ENCODE measurements at regions not wholly inside any gene's neighbourhood (a gene's known extent, or its start where the extent isn't known, plus 50 kb on each side); places are given as distances from the start of the nearest gene placed in this dataset.

- Histone ChIP-seq H3K4me3 (replicated peaks in 1 of 4; ENCODE audit: control extremely low read depth in 1 of 4, insufficient read depth in 1 of 4, low read depth in 3 of 4, low read length in 4 of 4) (no peak overlapping the region), H3K79me2 (ENCODE audit: control insufficient read depth, insufficient read depth, low read length) (no peaks in the 10 kb centered on the region), H3K27me3 (ENCODE audit: control insufficient read depth, insufficient read depth, low read length) (no peaks in the 10 kb centered on the region), H3K36me3 (ENCODE audit: control insufficient read depth, insufficient read depth, low read length) (no peaks in the 10 kb centered on the region), H3K9me3 (ENCODE audit: control insufficient read depth, insufficient read depth, low read depth, low read length) (no peaks in the 10 kb centered on the region), H3K27ac (ENCODE audit: insufficient read depth, low read length) (no peak overlapping the region), H3K4me2 (ENCODE audit: extremely low read depth, insufficient read depth, low read length) (no peak overlapping the region), H2AFZ (ENCODE audit: low read length) (no peak overlapping the region), H4K20me1 (ENCODE audit: control insufficient read depth, extremely low read depth, insufficient read depth, low read length) (no peaks in the 10 kb centered on the region), H3K4me1 (ENCODE audit: control insufficient read depth, extremely low read depth, insufficient read depth, low read length) (no peaks in the 10 kb centered on the region), H3K9ac (ENCODE audit: insufficient read depth, low read length) (no peak overlapping the region)
- DNase-seq (ENCODE audit: low read depth in 2 of 2), result no peak
- no peak for TF ChIP-seq EZH2 (IDR thresholded peaks at IDR 0.05; ENCODE audit: low read length, missing control alignments)
- TF ChIP-seq, protein P1, sequence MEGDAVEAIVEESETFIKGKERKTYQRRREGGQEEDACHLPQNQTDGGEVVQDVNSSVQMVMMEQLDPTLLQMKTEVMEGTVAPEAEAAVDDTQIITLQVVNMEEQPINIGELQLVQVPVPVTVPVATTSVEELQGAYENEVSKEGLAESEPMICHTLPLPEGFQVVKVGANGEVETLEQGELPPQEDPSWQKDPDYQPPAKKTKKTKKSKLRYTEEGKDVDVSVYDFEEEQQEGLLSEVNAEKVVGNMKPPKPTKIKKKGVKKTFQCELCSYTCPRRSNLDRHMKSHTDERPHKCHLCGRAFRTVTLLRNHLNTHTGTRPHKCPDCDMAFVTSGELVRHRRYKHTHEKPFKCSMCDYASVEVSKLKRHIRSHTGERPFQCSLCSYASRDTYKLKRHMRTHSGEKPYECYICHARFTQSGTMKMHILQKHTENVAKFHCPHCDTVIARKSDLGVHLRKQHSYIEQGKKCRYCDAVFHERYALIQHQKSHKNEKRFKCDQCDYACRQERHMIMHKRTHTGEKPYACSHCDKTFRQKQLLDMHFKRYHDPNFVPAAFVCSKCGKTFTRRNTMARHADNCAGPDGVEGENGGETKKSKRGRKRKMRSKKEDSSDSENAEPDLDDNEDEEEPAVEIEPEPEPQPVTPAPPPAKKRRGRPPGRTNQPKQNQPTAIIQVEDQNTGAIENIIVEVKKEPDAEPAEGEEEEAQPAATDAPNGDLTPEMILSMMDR (conservative IDR thresholded peaks at IDR 0.05 in 1 of 2, IDR thresholded peaks at IDR 0.05 in 1 of 2; ENCODE audit: low read depth in 1 of 2, low read length in 2 of 2), result no peak
Observed at GRCh38 chr19:30742406-30742938, 370.3 kb downstream of the ZNF536 start.

DNA sequence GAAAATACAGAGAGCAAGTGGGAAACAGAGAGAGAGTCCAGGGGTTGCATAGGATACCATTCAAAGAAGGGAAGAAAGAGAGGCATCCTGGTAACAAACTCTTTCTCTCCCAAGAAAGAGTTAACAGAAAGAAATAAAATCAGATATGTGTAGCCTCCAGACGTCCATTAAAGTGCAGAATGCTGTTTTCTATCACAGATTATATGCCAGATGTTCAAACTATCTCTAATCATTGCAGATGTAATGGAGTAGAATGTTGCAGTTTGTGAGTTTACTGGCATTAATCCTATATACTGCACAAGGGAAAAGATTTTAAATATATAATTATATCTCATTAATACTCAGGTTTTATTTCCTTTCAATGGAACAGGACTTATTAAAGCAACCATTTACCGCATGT, 369.4 kb downstream of the ZNF536 start:
- no peak for TF ChIP-seq EZH2 (IDR thresholded peaks at IDR 0.05; ENCODE audit: low read length, missing control alignments)
- TF ChIP-seq, protein P1 (conservative IDR thresholded peaks at IDR 0.05 in 1 of 2, IDR thresholded peaks at IDR 0.05 in 1 of 2; ENCODE audit: low read depth in 1 of 2, low read length in 2 of 2), result no peak
- H3K36me3 ChIP-seq (ENCODE audit: control insufficient read depth, insufficient read depth, low read length), result no peaks in the 10 kb centered on the region
- no peak overlapping the region for H3K27ac ChIP-seq (ENCODE audit: insufficient read depth, low read length)
- no peak overlapping the region for H3K9ac ChIP-seq (ENCODE audit: insufficient read depth, low read length)
- no peaks in the 10 kb centered on the region for H3K79me2 ChIP-seq (ENCODE audit: control insufficient read depth, insufficient read depth, low read length)
- H2AFZ ChIP-seq (ENCODE audit: low read length), result no peak overlapping the region
- H3K4me2 ChIP-seq (ENCODE audit: extremely low read depth, insufficient read depth, low read length), result no peak overlapping the region
- DNase-seq (ENCODE audit: low read depth in 2 of 2), result no peak
- H3K27me3 ChIP-seq (ENCODE audit: control insufficient read depth, insufficient read depth, low read length), result no peaks in the 10 kb centered on the region
- no peak overlapping the region for H3K4me3 ChIP-seq (replicated peaks in 1 of 4; ENCODE audit: control extremely low read depth in 1 of 4, insufficient read depth in 1 of 4, low read depth in 3 of 4, low read length in 4 of 4)
- no peaks in the 10 kb centered on the region for H4K20me1 ChIP-seq (ENCODE audit: control insufficient read depth, extremely low read depth, insufficient read depth, low read length)
- no peaks in the 10 kb centered on the region for H3K9me3 ChIP-seq (ENCODE audit: control insufficient read depth, insufficient read depth, low read depth, low read length)
- no peaks in the 10 kb centered on the region for H3K4me1 ChIP-seq (ENCODE audit: control insufficient read depth, extremely low read depth, insufficient read depth, low read length)

DNA sequence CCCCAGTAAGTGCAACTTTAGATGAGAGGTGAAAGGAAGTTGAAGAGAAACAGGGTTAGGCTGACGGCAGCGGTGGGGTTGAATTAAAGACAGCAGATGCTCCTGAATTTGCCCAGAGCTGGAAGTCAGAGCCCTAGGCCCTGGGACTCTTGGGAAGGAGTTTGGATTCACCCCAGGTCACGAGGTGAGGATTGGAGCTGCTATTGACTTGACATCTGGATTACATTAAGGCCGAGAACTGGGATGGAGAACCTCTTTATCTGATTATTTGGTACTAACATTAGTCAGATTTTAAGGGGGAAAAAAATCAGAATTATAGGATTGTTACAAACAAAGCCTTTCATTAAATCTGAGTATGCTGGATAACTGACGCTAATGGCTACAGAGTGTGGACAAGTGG, 367.2 kb downstream of the ZNF536 start:
- no peak overlapping the region for H3K9ac ChIP-seq (ENCODE audit: insufficient read depth, low read length)
- no peaks in the 10 kb centered on the region for H3K79me2 ChIP-seq (ENCODE audit: control insufficient read depth, insufficient read depth, low read length)
- H4K20me1 ChIP-seq (ENCODE audit: control insufficient read depth, extremely low read depth, insufficient read depth, low read length), result no peaks in the 10 kb centered on the region
- no peak overlapping the region for H3K4me2 ChIP-seq (ENCODE audit: extremely low read depth, insufficient read depth, low read length)
- DNase-seq (ENCODE audit: low read depth in 2 of 2), result no peak
- no peak overlapping the region for H3K27ac ChIP-seq (ENCODE audit: insufficient read depth, low read length)
- no peaks in the 10 kb centered on the region for H3K36me3 ChIP-seq (ENCODE audit: control insufficient read depth, insufficient read depth, low read length)
- H3K4me3 ChIP-seq (replicated peaks in 1 of 4; ENCODE audit: control extremely low read depth in 1 of 4, insufficient read depth in 1 of 4, low read depth in 3 of 4, low read length in 4 of 4), result no peak overlapping the region
- no peaks in the 10 kb centered on the region for H3K4me1 ChIP-seq (ENCODE audit: control insufficient read depth, extremely low read depth, insufficient read depth, low read length)
- TF ChIP-seq, protein P1 (conservative IDR thresholded peaks at IDR 0.05 in 1 of 2, IDR thresholded peaks at IDR 0.05 in 1 of 2; ENCODE audit: low read depth in 1 of 2, low read length in 2 of 2), result no peak
- TF ChIP-seq EZH2 (IDR thresholded peaks at IDR 0.05; ENCODE audit: low read length, missing control alignments), result no peak
- H2AFZ ChIP-seq (ENCODE audit: low read length), result no peak overlapping the region
- no peaks in the 10 kb centered on the region for H3K9me3 ChIP-seq (ENCODE audit: control insufficient read depth, insufficient read depth, low read depth, low read length)
- no peaks in the 10 kb centered on the region for H3K27me3 ChIP-seq (ENCODE audit: control insufficient read depth, insufficient read depth, low read length)

Measured in fibroblast of lung (primary cell).